HG03558 (cell line): ENCODE measurements at regions not wholly inside any gene's neighbourhood (a gene's known extent, or its start where the extent isn't known, plus 50 kb on each side); places are given as distances from the start of the nearest gene placed in this dataset.
"Not testable (repeated sequence)": the region's sequence is repeated elsewhere in the genome, so short reads cannot be mapped to it uniquely, and the experiment has no call there.

ENCODE experiments used
- ATAC-seq: cut with Tn5 transposase; IDR thresholded peaks from one replicate; pipeline ENCODE4 v1.9.1; 2021; ENCODE audit warnings: moderate number of reproducible peaks; ENCODE audit not compliant: unreplicated experiment; ENCODE audit errors: extremely low read depth

DNA sequence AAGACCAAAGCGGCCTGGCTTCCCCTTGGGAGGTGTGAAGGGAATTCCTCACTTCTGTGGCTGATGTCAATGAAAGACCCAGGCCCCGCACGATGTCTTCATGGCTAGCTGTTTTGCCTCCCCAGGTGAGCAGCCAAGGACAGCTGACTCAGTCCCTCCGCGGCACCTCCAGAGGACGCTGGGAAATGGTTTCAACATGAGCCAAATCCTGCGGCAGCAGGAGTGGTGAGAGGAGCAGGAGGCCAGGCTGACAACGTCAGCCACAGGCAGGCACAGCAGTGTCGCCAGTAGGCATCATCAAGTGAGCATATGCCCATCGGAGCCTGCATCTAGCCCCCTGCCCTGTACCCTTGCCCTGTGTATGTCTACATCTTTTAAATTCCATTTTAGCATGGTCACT is 156.4 kb upstream of the RAB6C start:
- no peak for ATAC-seq

DNA sequence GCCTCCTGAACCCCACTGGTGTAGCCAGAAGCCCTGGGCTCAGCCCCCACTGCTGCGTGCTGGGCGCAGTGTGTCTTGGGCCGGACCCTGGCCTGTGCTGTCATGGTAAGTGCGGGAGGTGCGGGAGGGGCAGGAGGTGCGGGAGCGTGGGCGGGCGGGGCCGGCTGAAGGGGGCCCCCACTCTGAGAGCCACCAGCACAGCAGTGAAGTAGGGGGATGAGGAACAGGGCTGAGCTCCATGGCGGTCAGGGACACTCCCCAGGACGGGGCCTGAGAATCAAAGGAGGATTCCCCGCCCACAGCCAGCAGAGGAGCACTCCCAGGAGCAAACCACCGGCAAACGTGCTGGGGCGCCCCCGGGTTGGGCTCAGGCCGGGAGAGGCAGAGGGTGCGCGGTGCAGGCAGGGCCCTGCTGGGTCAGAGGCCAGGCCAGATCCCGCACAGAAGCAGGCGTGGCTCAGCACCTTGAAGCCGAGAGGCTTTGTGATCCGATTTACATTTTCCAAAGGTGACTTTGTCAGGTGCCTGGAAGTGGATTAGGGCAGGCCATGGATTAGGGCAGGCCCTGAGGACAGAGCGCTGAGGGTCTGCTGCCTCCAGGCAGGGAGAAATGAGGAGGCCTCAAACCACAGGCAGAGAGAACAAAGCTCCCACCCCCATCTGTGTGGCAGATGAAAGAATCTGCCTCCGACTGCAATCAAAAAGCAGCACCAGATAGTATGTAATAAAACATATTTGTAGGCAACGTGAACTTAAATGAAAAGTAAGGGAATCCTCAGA is 152.0 kb upstream of the RAB6C start:
- no peak for ATAC-seq

DNA sequence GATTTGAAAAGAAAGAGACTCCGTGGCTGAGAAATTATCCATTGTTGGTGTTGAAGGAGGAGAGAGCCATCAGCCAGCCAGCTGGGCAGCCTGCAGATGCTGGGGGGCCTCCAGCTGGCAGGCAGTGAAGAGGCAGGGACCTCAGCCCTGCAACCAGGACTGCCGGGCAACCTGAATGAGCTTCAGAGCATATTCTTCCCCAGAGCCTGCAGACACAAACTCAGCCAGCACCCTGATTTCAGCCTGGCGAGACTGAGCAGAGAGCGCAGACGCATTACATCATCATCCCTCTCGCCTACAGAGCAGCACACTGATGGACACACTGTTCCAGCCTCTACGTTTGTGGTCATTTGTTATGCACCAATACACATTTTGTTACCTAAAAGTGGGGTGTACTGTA is 150.7 kb upstream of the RAB6C start:
- no peak for ATAC-seq

DNA sequence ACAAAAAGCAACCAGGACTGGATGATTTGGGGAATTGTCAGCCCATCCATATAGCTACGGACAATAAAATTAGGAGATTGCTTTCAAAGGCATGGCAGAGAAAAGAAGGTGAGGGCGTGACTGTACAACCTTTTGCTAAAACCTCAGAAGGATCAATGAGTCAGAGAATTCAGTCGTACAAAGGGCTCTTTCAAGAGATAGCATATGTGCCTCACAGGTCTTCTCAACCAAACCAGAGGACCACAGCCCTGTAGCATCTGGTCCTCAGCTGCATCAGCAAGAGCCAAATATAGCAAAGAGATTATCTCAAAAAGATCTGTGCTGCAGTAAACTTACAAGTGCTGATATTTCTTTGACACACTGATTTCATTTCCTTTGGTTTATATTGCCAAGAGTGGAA is 149.9 kb upstream of the RAB6C start:
- no peak for ATAC-seq

DNA sequence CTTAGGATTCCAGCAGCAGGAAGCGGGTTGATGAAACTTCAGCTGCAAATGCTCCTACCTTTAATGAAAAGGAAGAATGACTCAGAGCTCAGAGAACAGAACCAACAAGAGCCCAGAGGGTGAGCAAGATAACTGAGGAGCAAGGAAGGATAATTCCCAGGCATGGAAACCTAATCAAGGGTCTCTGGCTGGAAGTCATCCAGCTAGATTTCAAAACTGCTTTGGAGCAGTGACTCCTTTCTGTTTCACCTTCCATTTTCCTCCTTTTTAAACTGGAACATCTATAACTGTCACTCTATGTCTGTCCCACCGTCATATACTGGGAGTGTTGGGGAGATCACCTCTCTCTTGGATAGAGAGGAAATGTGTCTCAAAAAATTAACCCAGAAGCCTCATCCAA is 148.4 kb upstream of the RAB6C start:
- ATAC-seq = no peak

DNA sequence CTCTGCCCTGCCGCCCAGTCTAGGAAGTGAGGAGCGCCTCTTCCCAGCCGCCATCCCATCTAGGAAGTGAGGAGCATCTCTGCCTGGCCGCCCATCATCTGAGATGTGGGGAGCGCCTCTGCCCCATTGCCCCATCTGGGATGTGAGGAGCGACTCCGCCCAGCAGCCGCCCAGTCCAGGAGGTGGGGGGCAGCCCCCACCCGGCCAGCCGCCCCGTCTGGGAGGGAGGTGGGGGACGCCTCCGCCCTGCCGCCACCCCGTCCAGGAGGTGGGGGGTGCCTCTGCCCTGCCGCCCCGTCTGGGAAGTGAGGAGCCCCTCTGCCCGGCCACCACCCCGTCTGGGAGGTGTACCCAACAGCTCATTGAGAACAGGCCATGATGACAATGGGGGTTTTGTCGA is 146.0 kb upstream of the RAB6C start:
- ATAC-seq = not testable (repeated sequence)

DNA sequence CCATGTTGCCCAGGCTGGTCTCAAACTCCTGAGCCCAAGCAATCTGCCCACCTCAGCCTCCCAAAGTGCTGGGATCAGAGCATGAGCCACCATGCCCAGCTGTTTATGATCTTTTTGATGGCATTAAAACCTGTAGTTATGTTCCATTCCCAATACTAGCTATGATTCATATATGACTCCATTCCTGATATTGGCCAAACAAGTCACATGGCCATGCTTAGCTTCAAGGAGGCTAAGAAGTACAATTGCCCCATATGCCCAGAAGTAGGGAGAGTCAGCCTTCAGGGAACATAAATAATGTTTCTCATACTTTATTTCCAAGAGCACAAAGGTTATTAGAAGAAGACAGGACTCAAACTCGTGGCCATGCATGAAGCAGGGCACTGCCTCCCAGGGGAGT is 132.4 kb upstream of the RAB6C start:
- no peak for ATAC-seq

DNA sequence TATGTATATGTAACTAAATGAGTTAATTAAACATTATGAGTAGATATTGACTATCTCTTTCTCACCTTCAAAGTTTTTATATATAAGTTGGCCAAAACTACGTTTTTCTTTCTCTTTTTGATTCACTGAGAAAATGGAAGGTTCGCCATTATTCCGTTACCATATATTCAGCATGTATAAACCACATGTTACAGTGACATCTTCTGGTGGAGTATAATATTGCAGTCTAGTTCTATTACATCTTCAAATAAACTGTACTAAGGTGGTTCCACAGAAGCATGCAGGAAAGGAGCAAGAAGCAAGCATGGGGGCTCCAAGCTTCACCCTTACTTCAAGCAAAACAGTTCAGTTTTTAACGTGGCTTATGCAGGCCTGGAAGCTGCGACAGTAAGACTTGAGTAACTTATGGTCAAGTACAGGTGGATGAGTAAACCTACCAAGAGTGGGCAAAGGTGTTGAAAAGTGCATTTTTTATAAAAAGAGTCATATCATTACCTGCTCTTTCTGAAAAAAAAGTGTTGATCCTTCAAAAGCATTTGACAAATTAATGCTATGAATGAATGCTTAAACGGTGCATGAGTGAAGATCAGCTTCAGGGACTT is 129.8 kb upstream of the RAB6C start:
- peak; percentile 75 for ATAC-seq

DNA sequence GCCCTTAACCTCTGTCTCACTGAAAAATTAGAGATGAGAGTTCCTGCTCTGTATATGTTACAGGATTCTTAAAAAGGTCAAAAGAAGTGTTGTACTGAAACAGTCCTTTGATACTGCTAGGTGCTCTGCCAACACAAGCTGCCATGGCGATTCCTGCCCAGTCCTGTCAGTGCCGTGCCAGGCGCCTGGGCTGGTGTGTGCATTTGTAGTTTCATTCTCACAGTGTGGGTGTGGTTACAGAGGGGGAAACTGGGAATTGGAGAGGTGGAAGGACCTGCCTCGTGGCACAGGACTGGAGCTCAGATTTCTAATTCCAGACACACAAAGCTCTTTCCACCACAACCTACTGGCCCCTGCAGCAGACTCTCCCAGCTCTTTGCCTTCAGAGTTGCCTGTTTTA is 122.3 kb upstream of the RAB6C start:
- no peak for ATAC-seq

DNA sequence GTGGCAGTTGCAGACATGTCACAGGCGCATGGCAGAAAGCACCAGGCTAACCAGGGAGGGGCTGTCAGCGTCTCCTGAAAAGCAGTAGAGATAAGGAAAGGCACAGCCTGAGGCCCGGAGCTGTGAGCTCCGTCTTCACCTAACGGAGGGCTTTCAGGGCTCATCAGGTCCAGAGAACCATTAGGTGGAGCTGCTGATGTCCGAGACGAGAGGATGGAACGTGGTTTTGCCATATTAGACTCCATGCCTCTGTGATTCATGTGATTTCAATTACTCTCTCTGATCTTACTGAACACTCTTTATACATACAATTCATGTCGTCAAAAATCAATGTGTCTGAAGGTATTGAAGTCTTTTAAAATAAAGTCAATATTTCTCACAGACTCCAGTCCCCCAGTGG is 120.3 kb upstream of the RAB6C start:
- no peak for ATAC-seq

DNA sequence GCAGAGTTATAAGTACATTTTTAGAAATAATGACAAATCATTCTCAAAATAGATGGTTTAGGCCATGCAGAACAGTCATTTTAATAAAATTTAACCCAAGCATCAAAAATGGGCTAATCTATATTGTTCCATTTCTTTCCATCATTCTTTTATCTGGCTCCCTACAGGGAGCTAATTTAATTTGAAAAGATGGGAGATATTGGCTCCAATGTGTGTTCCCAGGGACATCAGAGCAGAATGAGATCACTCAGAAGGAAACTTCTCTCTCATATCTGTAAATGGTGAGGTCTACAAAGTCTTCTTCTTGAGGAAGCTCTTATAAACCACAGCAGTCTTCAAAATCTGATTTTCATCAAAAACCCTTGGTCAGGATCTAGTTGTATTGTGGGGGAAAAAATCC is 119.4 kb upstream of the RAB6C start:
- no peak for ATAC-seq

DNA sequence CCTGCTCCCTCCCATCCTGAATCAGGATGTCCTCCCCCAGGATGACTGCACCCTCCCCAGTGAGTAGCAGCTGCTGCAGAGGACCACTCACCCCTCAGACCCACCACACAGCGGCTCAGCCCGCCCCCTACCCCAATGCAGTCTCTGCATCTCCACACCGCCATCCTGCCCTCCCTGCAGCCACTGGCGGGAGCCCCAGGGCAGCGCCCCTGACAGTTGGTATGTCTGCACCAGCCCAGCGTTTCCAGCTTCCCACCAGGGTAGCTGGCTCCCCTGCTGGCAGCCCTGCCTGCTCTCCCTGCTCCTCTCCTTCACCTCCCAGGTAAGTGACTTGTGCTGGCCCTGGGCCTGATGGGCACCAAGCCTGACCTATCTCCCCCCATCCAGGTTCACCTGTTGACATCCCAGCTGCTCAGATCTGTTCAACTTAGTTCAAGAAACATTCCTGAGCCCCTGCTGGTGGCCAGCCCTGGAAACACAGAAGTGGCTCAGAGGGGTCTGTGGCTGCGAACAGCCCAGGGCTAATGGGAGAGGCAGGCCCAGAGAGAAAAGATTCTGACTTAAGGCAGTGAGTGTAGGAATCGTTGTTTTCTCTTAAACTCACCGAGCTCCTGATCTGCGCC is 117.7 kb upstream of the RAB6C start:
- ATAC-seq = no peak

DNA sequence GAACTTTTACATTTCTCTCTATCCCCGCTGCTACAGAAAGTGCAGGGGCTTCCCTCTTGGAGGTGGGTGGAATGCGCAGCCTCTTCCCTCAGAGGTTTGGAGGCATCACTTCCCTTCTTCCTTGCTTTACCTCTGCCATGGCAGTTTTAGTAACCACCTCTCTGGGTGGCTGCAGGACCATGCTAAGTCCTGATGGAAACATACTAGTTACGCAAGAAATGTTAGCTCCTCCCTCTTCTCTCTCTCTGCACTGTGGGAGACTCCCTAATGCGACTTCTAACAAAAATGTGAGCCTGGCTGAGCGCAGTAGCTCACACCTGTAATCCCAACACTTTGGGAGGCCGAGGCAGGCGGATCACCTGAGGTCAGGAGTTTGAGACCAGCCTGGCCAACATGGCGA is 116.8 kb upstream of the RAB6C start:
- no peak for ATAC-seq

DNA sequence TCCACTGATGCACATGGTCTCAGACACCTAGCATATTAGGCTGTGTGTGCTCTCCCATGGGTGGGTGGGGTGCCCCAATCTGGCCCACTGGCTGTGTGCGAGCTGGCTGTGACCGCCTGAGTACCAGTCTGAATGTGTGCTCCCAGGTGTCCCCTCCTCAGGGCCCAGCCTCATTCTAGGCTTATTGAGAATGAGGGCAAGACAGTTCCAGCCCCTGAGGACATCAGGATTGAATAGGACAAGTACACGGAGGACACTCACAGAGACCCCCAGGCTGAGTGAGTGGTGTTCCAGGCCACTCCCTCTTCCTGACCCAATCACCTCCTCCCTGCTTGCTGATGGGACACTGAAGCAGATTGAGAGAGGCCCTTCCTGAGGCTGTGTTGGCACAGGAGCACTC is 116.1 kb upstream of the RAB6C start:
- ATAC-seq = no peak

DNA sequence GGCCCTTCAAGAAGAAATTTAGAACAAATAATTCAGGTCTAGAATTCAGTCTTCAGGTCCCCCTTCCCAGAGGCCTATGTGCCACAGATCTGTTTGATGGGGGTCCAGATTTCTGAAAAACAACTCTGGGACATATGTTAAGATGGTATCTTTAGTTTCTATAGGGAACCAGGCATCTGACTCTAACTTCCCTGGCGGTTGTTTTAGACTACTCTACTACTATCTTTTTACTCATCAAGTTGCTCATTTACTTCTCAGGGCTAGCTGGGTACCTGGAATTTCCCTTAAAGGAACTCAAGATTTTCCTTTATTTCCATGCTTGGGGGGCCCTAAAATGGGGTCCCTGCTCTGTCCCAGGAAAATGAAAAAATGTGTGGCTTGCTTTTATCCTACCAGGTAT is 114.7 kb upstream of the RAB6C start:
- no peak for ATAC-seq

DNA sequence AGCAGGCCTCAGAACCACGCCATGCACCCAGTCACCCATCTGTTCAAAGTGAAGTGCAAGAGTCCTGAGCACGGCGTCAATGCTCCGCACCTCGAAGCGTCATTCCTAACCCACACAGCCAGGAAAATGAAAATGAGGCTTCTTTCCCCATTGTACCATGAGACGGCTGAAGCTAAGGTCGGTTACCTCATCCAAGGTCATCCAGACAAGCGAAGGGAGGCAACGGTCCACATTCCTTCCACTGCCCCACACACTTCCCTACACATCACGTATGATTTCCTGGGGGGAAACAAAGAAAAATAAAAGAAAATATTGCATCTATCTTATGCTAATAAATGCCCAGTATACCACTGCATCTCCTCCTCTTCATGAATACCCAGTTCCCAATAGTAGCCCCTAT is 113.5 kb upstream of the RAB6C start:
- ATAC-seq = no peak

DNA sequence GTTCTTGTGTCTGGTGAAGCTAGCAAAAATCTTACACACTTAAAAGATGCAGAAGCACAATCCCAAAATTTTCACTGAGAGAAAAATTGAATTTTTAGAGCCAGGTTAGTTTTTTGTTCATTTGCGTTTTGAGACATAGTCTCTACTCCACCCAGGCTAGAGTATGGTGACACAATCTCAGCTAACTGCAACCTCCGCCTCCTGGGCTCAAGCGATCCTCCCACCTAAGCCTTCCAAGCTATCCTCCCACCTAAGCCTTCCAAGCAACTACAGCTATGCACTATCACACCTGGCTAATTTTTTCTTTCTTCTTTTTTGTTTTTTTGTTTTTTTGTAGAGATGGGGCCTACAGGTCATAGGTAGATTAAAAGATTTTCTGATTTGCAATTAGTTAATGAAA is 113.1 kb upstream of the RAB6C start:
- ATAC-seq = no peak

DNA sequence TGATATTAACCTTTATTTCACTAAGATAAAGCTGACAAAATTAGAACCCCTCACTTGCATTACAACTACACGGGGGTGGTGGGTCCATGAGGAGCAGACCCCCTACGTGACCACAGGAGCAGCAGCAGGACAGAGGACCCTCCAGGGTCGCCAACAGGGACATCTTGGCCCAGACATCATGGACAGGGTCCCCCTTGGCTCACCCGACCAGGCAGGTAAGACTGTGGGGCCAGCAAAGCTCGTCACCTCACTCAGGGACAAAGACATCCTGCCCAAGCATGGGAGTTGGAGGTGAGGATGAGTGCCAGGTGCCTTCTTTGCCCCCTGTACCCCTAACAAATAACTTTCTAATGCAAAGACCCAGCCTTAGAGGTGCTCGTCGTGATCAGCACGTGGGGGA is 111.3 kb upstream of the RAB6C start:
- ATAC-seq = no peak

DNA sequence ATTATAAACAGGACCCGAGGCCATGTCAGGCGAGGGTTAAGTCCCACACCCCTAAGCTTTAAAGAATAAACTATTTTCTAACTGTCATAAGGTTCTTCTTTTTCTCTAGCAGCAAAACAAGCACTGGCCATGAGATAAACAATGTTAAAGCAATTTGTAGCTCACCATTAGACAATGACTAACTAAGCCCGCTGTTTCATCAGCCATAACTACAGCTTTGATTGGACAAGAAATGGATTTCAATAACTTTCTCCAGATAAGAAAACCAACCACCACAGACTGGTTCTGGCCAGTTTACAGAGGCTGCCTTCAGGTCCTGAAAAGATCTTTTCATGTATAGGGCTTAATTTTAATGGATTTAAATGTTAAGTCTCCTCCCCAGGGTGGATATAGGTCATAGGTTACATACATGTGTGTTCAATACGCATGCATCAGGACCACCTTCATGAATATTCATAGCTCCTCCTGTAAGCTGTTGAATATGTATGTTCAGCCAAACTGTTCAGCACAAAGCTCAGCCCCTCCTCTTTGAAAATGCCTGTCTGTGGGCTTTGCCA is 108.7 kb upstream of the RAB6C start:
- ATAC-seq = no peak

DNA sequence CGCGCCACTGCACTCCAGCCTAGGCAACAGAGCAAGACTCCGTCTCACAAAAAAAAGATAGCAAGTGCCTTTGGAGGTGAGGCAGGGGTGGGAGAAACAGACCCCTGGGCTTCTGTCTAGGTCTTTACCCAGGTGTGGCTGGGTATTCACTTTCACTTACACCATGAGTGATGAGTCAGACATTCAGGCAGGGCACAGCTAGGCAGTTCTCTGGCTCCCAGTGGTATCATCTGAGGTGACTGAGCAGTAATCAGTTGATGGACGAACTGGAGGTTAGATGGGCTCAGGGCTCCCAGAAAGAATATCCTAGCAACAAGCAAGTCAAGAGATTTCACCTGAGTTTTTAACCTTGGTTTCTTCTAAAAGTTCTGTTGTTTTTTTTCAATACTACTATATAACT is 107.0 kb upstream of the RAB6C start:
- no peak for ATAC-seq

DNA sequence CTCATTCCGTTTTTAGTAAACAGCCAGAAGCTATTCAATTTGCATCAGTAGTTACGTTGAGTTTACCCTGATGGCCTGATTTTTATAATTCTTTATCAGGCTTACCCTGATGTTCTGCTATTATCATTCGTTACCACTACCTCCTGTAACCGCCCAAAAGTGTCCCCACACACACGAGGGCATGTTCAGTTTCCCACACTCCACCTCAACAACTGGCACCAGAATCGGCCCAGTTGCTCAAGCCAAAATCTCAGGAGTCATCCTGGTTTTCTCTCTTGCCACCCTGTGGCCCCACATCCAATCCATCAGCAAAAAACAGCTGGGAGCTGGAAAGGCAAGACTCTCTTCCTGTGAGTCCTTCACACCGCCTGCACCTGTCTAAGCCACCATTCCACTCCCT is 102.9 kb upstream of the RAB6C start:
- no peak for ATAC-seq
